ENCODE measurements at regions not wholly inside any gene's neighbourhood (a gene's known extent, or its start where the extent isn't known, plus 50 kb on each side); places are given as distances from the start of the nearest gene placed in this dataset.
"Not testable (repeated sequence)": the region's sequence is repeated elsewhere in the genome, so short reads cannot be mapped to it uniquely, and the experiment has no call there.

DNA sequence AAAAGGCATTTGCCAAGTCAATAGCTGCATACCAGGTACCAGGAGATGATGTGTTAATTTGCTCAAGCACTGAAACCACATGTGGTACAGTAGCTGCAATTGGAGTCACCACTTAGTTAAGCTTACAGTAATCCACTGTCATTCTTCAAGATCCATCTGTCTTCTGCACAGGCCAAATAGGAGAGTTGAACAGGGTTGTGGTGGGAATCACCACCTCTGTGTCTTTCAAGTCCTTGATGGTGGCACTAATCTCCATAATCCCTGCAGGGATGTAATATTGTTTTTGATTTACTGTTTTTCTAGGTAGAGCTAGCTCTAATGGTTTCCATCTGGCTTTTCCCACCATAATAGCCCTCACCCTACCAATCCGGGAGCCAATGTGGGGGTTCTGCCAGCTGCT, 91.9 kb downstream of the FCRL5 start:
- no peak for DNase-seq (ENCODE audit: low read depth, low spot score)

- DNase-seq (ENCODE audit: low read depth, low spot score) = no peak
Measured at GRCh38 chr1:157457279-157457678, 95.0 kb downstream of the FCRL5 start.

GRCh38 chr1:157455318-157455717, 97.0 kb downstream of the FCRL5 start:
- DNase-seq (ENCODE audit: low read depth, low spot score) = no peak

GRCh38 chr1:157450106-157450505, 102.2 kb downstream of the FCRL5 start:
- DNase-seq (ENCODE audit: low read depth, low spot score) = no peak

GRCh38 chr1:157448636-157449035, 103.7 kb downstream of the FCRL5 start:
- no peak for DNase-seq (ENCODE audit: low read depth, low spot score)

DNA sequence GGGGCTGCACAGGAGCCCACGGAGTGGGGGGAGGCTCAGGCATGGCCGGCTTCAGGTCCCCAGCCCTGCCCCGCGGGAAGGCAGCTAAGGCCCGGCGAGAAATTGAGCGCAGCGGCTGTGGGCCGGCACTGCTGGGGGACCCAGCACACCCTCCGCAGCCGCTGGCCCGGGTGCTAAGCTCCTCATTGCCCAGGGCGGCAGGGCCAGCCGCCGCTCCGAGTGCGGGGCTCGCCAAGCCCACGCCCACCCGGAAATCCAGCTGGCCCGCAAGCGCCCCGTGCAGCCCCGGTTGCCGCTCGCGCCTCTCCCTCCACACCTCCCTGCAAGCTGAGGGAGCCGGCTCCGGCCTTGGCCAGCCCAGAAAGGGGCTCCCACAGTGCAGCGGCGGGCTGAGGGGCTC, 106.0 kb downstream of the FCRL5 start:
- not testable (repeated sequence) for DNase-seq (ENCODE audit: low read depth, low spot score)

DNA sequence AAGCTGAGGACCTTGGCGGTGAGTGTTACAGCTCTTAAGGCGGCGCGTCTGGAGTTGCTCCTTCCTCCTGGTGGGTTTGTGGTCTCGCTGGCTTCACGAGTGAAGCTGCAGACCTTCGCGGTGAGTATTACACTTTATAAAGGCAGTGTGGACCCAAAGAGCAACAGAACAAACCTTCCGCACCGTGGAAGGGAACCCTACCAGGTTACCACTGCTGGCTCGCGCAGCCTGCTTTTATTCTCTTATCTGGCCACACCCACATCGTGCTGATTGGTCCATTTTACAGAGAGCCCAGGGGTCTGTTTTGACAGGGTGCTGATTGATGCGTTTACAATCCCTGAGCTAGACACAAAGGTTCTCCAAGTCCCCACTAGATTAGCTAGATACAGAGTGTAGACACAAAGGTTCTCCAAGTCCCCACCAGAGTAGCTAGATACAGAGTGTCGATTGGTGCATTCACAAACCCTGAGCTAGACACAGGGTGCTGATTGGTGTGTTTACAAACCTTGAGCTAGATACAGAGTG, 106.6 kb downstream of the FCRL5 start:
- DNase-seq (ENCODE audit: low read depth, low spot score) = not testable (repeated sequence)

- no peak for DNase-seq (ENCODE audit: low read depth, low spot score)
Measured at GRCh38 chr1:157442065-157442464, 110.2 kb downstream of the FCRL5 start.

DNA sequence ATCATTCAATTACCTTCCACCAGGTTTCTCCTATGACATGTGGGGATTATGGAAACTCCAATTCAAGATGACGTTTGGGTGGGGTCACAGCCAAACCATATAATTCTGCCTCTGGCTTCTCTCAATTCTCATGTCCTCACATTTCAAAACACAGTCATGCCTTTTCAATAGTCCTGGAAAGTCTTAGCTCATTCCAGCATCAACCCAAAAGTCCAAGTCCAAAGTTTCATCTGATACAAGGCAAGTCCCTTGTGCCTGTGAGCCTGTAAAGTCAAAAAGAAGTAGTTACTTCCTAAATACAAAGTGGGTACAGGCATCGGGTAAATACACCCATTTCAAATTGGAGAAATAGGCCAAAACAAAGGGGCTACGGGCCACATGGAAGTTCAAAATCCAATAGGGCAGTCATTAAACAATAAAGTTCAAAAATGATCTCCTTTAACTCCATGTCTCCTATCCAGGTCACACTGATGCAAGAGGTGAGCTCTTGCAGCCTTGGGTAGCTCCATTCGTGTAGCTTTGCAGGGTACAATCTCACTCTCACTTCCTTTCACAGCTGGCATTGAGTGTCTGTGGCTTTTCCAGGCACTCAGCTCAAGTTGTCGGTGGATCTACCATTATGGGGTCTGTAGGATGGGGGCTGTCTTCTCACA, 112.9 kb downstream of the FCRL5 start:
- DNase-seq (ENCODE audit: low read depth, low spot score) = no peak

- no peak for DNase-seq (ENCODE audit: low read depth, low spot score)
Measured at GRCh38 chr1:157438613-157439012, 113.7 kb downstream of the FCRL5 start.

GRCh38 chr1:157438146-157438545, 114.2 kb downstream of the FCRL5 start:
- no peak for DNase-seq (ENCODE audit: low read depth, low spot score)

DNA sequence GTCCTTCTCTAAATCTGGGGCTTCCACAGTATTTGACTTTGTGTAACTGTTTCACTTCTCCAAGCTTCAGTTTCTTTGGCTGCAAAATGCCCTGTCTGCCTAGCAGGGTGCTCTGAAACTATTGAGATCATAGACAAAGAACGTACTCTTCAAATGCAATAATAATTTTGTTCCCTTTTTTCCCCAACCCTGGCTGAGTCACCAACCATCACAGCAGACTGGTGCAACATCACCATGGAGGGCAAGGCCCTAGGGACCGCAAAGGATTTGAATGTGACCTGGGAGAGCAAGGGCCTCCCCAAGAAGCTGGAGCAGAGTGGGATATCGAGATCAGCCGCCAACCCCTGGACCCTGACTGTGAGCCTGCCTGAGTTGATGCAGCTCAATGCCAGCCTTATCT, 115.0 kb downstream of the FCRL5 start:
- DNase-seq (ENCODE audit: low read depth, low spot score) = no peak

- no peak for DNase-seq (ENCODE audit: low read depth, low spot score)
Measured at GRCh38 chr1:157431751-157432150, 120.6 kb downstream of the FCRL5 start.

- no peak for DNase-seq (ENCODE audit: low read depth, low spot score)
Measured at GRCh38 chr1:157429601-157430240, 122.6 kb downstream of the FCRL5 start.

DNA sequence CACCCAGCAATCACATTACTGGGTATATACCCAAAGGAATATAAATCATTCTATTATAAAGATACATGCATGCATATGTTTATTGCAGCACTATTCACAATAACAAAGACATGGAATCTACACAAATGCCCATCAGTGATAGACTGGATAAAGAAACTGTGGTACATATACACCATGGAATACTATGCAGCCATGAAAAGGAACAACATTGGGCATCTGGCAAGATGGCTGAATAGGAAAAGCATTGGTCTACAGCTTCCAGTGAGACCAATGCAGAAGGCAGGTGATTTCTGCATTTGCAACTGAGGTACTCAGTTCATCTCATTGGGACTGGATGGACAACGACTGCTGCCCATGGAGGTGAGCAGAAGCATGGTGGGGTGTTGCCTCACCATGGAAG, 128.6 kb downstream of the FCRL5 start:
- DNase-seq (ENCODE audit: low read depth, low spot score) = not testable (repeated sequence)

DNA sequence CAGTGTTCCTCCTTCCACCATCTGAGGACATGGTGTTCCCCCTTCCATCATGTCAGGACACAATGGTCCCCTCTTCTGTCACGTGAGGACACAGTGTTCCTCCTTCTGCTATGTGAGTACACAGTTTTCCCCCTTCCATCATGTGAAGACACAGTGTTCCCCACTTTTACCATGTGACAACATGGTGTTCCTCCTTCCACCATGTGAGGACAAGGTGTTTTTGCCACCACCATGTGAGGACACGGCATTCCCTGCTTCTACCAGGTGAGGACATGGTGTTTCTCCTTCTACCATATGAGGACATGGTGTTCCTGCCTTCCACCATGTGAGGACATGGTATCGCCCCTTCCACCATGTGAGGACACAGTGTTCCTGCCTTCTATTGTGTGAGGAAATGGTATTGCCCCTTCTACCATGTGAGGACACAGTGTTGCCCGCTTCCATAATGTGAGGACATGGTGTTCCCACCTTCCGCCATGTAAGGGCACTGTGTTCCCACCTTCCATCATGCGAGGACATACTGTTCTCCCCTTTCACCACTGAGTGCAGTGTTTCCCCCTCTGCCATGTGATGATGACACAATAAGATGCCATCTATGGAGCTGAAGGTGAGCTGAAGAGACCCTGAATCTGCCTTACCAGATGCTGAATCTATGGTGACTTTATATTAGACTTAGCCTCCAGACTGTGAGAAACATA, 132.3 kb downstream of the FCRL5 start:
- no peak for DNase-seq (ENCODE audit: low read depth, low spot score)

DNA sequence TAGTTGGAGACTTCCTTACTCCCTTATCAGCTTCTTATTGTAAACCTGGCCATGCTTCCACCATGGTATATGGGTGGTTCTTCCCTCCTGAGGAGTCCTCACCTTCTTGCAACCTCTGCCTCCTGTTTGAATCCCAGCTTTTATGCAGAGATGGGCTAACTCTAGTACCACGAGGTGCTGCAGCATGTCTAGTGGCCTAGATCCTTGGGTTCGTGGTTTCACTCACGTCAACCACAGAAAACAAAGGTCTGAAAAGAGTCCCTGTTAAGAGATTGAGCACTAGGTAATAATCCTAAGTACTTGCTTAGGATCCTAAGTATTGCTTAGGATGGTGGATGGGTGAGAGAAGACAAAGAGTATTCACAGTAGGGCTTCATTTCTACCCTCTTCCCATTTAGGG, 133.7 kb downstream of the FCRL5 start:
- DNase-seq (ENCODE audit: low read depth, low spot score) = no peak

DNA sequence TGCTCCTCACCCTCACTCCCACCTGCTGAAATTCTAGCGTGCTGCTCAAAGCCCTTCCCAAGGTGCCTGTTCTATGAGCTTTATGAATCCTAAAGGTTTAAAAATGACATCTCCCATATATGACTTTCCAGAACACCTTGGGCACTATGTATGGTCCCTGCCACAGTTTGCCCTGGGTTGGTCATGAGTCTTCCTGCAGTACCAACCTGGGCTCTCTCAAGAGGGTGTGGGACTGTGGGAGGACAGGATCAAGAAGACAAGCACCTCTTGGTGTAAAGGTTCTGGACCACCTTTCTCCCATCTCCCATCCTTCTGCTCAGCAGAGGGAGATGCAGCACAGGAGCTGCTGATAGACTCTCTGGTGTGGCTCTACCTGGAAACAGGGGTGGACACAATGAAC, 134.1 kb downstream of the FCRL5 start:
- DNase-seq (ENCODE audit: low read depth, low spot score) = no peak

DNA sequence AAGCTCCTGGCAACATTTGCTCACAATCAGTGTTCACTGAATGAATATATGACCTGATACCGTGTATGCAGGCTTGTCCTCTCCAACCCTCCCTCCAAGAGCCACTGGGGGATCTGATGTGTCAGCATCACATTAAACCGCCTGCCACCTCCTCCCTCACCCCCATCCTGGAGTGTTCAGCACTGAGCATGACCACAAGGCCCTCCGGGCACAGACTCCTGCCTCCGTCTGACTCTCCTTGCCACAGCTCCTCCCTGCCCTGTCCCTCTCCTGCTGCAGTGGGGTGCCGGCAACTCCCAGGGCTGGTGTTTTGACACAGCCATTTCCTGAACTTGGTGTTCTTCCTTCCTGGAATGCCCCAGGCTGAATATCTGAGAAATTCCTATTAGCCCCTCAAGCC, 136.7 kb downstream of the FCRL5 start:
- DNase-seq (ENCODE audit: low read depth, low spot score) = no peak

DNA sequence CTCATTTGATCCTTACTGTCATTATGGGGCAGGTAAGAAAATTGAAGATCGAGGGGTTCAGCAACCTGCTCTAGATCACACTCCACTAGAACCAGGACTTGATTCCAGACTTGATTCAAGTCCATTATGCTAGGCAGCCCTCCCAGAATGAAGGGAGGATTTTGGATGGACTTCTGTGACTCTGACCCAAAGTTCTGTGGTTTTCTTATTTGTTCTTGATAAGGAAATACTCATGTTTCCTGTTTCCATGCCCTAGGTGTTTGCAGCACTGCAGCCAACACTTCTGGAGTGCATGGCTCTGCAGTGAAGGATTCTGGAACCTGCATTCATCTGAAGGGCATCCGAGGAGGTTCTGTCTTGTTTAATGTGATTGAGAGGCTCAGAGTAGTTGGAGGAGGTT, 140.0 kb downstream of the FCRL5 start:
- no peak for DNase-seq (ENCODE audit: low read depth, low spot score)

- DNase-seq (ENCODE audit: low read depth, low spot score) = no peak
Measured at GRCh38 chr1:157411769-157412168, 140.5 kb downstream of the FCRL5 start.

GRCh38 chr1:157411064-157411463, 141.3 kb downstream of the FCRL5 start:
- no peak for DNase-seq (ENCODE audit: low read depth, low spot score)

DNA sequence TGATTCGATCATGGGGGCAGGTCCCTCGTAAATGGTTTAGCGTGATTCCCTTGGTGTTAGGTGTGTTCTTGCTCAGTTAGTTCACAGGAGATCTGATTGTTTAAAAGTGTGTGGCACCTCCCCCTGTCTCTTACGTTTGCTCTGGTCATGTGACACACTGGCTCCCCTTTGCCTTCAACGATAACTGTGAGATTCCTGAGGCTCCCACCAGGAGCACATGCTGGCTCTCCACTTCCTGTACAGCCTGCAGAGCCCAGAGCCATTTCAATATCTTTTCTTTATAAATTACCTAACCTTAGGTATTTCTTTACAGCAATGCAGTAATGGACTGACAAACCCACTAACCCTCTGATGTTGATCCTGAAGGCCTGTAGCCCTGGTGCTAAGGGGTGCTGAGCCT, 141.9 kb downstream of the FCRL5 start:
- no peak for DNase-seq (ENCODE audit: low read depth, low spot score)
